GM19025 (cell line): ENCODE measurements at regions not wholly inside any gene's neighbourhood (a gene's known extent, or its start where the extent isn't known, plus 50 kb on each side); places are given as distances from the start of the nearest gene placed in this dataset.

Experiments
- ATAC-seq: cut with Tn5 transposase; IDR thresholded peaks from one replicate; pipeline ENCODE4 v1.9.1; 2021; ENCODE audit warnings: mild to moderate bottlenecking, low read depth, moderate library complexity; ENCODE audit not compliant: unreplicated experiment

DNA sequence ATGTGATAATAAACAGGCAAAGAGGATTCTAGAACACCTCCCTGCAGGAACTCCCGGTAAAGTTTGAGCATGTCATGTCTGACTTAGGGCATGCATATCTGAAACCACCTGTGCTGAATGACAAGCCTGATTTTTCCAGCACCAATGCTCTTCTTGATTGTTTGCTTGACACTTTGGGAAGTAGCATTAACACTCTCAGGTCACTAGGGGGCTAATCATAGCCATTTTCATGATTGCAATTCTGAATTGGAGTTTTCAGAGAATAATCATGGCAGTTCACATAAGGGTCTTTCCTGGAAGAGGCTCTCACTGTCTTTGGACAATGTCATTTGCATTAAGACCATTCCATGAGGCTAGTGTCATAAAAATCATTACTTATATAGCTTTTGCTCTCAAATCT lies 234.4 kb upstream of the MTNR1B start:
- ATAC-seq = no peak

- ATAC-seq = no peak
These were observed 231.2 kb upstream of the MTNR1B start for GRCh38 chr11:92738276-92738675.

DNA sequence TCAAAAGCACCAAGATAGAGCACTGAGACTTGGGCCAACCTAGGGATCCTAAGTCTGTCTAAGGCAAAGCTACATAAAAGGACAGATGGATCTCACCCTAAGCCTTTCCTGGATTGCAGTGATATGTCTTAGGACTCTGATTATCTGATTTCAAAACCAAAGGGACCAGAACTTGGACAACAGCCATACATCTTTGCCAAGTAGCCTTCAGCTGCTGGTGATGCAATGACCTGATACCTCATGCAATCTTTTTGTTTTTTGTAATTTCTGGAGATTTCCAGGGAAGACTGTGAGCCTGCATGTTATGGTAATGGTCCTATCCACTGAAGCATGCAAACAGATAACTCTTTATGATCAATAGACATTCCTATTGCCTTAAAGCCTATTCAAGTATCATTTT lies 230.4 kb upstream of the MTNR1B start:
- ATAC-seq = no peak

GRCh38 chr11:92739491-92739890 lies 230.0 kb upstream of the MTNR1B start:
- no peak for ATAC-seq

- no peak for ATAC-seq
These were observed 229.2 kb upstream of the MTNR1B start for GRCh38 chr11:92740276-92740675.

- no peak for ATAC-seq
These were observed 224.4 kb upstream of the MTNR1B start for GRCh38 chr11:92744929-92745585.

GRCh38 chr11:92750794-92751193 lies 218.7 kb upstream of the MTNR1B start:
- no peak for ATAC-seq

GRCh38 chr11:92751594-92751993 lies 217.9 kb upstream of the MTNR1B start:
- ATAC-seq = no peak

DNA sequence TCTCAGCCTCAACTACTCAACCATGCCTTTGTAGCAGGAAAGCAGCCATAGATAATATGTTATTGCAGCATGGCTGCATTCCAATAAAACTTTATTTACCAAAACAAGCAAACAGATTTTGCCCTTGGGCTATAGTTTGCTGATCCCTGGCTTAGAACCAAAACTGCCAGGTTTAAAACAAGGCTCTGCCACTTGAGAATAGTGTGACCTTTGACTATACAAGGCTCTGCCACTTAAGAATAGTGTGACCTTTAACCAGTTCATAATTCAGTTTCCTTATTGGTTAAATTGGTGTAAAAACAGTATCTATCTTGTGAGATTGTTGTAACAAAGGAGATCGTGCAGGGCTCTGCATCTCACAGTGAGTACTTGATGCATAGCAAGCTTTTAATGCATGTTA lies 217.3 kb upstream of the MTNR1B start:
- no peak for ATAC-seq

DNA sequence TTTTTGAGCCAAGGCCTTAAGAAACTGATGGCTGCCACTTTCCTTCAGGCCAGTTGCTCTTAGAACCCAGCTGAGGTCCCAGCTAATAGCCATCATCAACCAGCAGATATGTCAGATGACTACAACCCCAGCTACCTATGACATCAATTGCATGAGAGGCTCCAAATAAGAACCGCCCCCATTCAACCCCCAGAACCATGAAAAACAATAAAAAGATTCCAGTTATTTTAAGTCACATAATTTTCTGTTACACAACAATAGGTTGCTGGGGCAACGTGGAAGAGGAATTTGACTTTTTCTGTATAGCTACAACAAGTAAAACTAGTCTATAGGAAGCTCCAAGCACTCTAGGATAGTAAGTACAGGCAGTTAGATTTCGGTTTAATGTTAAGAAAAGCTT lies 216.3 kb upstream of the MTNR1B start:
- ATAC-seq = no peak

- no peak for ATAC-seq
These were observed 211.1 kb upstream of the MTNR1B start for GRCh38 chr11:92758241-92758780.

GRCh38 chr11:92759571-92760214 lies 209.8 kb upstream of the MTNR1B start:
- no peak for ATAC-seq

- no peak for ATAC-seq
These were observed 207.3 kb upstream of the MTNR1B start for GRCh38 chr11:92762121-92762540.

GRCh38 chr11:92763336-92763735 lies 206.1 kb upstream of the MTNR1B start:
- no peak for ATAC-seq

GRCh38 chr11:92764128-92764527 lies 205.3 kb upstream of the MTNR1B start:
- no peak for ATAC-seq

DNA sequence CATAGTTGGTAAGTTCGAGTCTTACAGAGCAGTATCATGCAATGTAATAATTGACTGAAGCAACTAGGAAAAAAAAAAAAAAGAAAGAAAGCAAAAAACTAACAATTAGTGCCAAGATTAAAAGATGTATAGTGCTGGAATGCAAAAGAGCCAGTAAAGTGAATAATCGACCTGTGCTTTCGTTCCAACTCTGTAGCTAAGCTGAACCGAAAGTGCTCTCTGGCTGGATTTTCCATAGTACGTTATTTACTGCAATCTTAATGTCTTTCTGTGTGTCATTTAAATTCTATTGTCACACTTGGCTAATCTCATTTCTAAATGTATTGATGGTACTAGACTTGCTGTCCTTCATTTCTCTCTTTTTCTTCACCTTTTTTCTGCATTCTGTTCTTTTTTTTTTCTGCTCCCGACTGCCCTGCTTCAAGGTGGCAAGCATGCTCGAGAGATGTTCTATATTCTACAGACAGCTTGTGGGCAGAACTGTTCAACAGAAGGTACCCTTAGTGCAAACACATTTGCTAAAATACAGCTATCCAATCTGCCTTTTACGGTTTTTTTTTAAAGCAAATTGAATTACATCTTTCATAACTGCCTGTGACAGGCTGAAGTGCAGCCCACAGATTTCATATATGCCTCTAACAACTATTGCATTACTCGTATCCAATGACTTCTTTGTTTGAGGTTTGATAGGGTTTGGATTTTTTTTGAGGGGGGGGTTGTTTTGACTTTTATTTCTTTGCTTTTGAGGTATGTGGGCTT lies 204.2 kb upstream of the MTNR1B start:
- no peak for ATAC-seq

GRCh38 chr11:92765965-92766371 lies 203.5 kb upstream of the MTNR1B start:
- no peak for ATAC-seq

DNA sequence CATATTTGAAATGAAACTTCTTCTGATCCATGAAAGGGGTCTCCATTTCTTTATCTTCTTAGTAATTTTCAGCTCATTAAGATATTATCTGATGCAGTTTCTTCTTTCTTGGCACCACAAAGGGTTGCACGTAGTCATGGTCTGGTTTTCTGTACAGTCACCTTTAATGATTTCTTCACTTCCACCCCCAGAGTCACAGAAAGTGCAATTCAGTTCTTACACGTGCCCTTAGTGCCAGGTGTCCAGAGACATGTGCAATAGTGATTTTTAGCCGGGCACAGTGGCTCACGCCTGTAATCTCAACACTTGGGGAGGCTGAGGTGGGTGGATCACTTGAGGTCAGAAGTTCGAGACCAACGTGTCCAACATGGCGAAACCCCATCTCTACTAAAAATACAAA lies 202.8 kb upstream of the MTNR1B start:
- no peak for ATAC-seq

DNA sequence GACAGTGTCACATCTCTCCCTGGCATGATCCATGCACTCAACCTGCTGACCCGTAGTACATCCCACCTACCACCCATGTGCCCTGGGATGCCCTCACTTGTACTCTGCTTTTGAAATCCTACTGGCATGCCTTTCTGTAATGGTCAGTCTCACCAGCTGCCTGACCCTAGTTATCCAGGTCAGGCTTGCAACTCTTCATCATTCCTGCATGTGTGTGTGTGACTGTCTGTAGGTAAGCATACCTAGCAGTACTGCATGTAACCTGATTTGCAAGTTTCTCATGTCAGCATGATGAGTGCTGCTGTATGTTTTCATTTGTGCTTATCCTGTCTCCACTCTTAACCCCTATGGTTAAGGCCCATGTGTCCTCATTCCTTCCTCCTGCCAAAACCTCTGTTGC lies 202.0 kb upstream of the MTNR1B start:
- no peak for ATAC-seq

- ATAC-seq = no peak
These were observed 201.2 kb upstream of the MTNR1B start for GRCh38 chr11:92768121-92768840.

DNA sequence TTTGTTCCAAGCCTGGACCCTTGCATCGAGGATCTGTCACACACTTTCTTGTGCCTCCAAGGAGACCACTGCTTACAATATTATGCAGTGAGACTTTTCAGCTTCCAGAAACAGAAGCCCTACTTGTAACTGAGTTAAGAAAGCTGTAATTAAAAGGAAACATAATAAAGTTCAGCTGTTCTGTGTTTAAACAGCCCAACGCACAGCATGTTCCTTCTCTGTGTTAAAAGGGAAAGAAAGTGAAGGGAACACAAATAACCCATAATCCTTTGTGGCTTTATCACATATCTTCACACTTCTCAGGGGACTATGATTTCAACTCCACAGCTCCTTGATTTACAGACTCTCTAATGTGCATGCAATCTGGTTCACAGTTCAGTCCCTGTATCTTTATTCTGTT lies 200.3 kb upstream of the MTNR1B start:
- no peak for ATAC-seq
